H1 (cell line): ENCODE measurements at regions not wholly inside any gene's neighbourhood (a gene's known extent, or its start where the extent isn't known, plus 50 kb on each side); places are given as distances from the start of the nearest gene placed in this dataset.

Source experiments
- FOSL1 ChIP-seq: IDR thresholded peaks from 2 replicates; pipeline ENCODE4 v1.6.1; 2011; ENCODE audit warnings: mild to moderate bottlenecking, low read depth, low read length, moderate library complexity; ENCODE audit not compliant: insufficient read depth
- JUN ChIP-seq: IDR thresholded peaks from 2 replicates; pipeline ENCODE4 v1.6.1; 2011; ENCODE audit warnings: low read depth, mild to moderate bottlenecking, improper control_type of control experiment, low read length
- KDM4A ChIP-seq: IDR thresholded peaks from one replicate; pipeline ENCODE4 v1.7.1; 2012; ENCODE audit warnings: low read depth, mild to moderate bottlenecking, moderate library complexity, low read length, inconsistent platforms; ENCODE audit not compliant: severe bottlenecking
- RBBP5 ChIP-seq: IDR thresholded peaks from 2 replicates; pipeline ENCODE4 v1.7.1; 2012; ENCODE audit warnings: low read depth, mild to moderate bottlenecking, inconsistent platforms, low read length, moderate library complexity, borderline replicate concordance
- SAP30 ChIP-seq: fragments of 300-600 bp; sonication (generic); IDR thresholded peaks from 2 replicates; pipeline ENCODE4 v1.7.1; 2012; ENCODE audit warnings: low read length, moderate library complexity, mild to moderate bottlenecking, inconsistent platforms; ENCODE audit not compliant: insufficient read depth, insufficient replicate concordance

DNA sequence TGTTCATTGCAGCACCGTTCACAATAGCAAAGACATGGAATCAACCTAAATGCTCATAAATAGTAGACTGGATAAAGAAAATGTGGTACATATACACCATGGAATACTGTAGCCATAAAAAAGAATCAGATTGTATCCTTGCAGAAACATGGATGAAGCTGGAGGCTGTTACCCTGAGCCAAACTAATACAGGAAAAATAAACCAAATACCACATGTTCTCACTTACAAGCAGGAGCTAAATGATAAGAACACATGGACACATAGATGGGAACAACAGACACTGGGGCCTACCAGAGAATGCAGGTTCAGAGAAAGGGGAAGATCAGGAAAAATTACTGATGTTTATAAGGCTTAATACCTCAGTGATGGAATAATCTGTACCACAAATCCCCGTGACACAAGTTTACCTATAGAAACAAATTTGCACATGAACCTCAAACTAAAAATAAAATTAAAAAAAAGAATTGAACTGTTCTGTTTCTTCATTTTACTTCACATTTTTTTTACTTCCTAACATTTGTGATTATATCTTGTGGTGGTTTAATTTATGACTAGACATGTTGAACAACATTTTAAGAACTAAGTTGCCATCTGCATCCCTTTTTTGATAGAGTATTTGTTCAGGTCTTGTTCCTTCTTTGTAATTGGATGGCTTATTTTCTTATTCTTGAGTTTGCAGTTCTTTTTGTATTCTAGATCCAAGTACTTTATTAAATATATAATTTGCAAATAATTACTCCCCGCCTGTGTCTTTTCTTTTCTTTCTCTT lies 835.2 kb downstream of the FSCB start (continued):
- no peak for TF ChIP-seq JUN
- TF ChIP-seq RBBP5: no peak
- TF ChIP-seq SAP30: no peak
- no peak for TF ChIP-seq FOSL1
- no peak for TF ChIP-seq KDM4A
